Transverse colon (tissue), 4 donors: ENCODE measurements at regions not wholly inside any gene's neighbourhood (a gene's known extent, or its start where the extent isn't known, plus 50 kb on each side); places are given as distances from the start of the nearest gene placed in this dataset.

Source experiments
- CTCF ChIP-seq, 5 experiments: fragments of 200-600 bp in 3 of 5; fragments of 450-650 bp in 2 of 5; sonication (generic) in 3 of 5; IDR thresholded peaks; 1 replicate in 2 of 5; 2 replicates in 3 of 5; pipeline ENCODE4 v1.5.1; 2016 to 2017; ENCODE audit warnings: antibody characterized with exemption in 5 of 5, inconsistent platforms in 3 of 5, mild to moderate bottlenecking in 2 of 5, moderate library complexity in 1 of 5
- POLR2A ChIP-seq: fragments of 450-650 bp; IDR thresholded peaks from one replicate; pipeline ENCODE4 v1.6.1; 2016; ENCODE audit warnings: antibody characterized with exemption, mild to moderate bottlenecking, moderate library complexity
- POLR2AphosphoS5 ChIP-seq, 3 donors: sonication (generic); formaldehyde crosslinking; IDR thresholded peaks; one replicate each; pipeline ENCODE4 v1.6.1; 2016; ENCODE audit warnings: antibody characterized with exemption in 3 of 3

GRCh38 chr6:120534954-120535353 lies 799.3 kb downstream of the TBC1D32 start:
- TF ChIP-seq POLR2AphosphoS5 (IDR thresholded peaks at IDR 0.05) = no peak
- no peak for TF ChIP-seq CTCF (IDR thresholded peaks at IDR 0.05)
- no peak for TF ChIP-seq POLR2A
